ENCODE measurements at regions not wholly inside any gene's neighbourhood (a gene's known extent, or its start where the extent isn't known, plus 50 kb on each side); places are given as distances from the start of the nearest gene placed in this dataset.

- Mint-ChIP-seq H3K27me3 (no peaks in the 10 kb centered on the region), H3K4me3 (no peak overlapping the region), H3K4me1 (ENCODE audit: low read depth in 2 of 2) (no peaks in the 10 kb centered on the region), H3K36me3 (peaks cover 15% of the 10 kb centered on the region), H3K27ac (no peak overlapping the region), H3K9me3 (peaks cover 28% of the 10 kb centered on the region)
- no peak for DNase-seq (ENCODE audit: low spot score)
- no peak for ATAC-seq
Measured at GRCh38 chr2:153787612-153788011, 84.1 kb upstream of the GALNT13 start.

DNA sequence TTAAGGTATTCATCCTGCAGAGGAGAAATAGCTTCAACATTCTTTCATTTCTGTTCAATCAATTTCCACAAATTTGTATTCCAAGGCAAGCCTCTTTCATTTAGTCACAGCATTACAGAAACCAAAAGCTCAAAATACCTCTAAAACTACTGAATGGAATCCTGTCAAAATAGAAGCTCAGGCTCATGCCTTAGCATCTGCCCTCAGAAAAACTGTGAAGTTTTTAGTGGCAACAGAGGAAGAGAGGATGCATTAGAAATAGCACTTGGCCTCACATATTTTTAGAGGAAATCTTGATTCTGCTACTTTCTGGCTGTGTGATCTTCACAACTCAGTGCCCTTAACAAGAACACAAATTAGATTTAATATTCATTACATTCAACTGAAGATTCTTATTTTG is 69.1 kb upstream of the GALNT13 start:
- H3K9me3 Mint-ChIP-seq = peaks cover 3% of the 10 kb centered on the region
- H3K4me1 Mint-ChIP-seq (ENCODE audit: low read depth in 2 of 2) = no peaks in the 10 kb centered on the region
- no peak overlapping the region for H3K4me3 Mint-ChIP-seq
- H3K27ac Mint-ChIP-seq = no peak overlapping the region
- no peak for ATAC-seq
- DNase-seq (ENCODE audit: low spot score) = no peak
- H3K36me3 Mint-ChIP-seq = no peaks in the 10 kb centered on the region
- H3K27me3 Mint-ChIP-seq = no peaks in the 10 kb centered on the region

DNA sequence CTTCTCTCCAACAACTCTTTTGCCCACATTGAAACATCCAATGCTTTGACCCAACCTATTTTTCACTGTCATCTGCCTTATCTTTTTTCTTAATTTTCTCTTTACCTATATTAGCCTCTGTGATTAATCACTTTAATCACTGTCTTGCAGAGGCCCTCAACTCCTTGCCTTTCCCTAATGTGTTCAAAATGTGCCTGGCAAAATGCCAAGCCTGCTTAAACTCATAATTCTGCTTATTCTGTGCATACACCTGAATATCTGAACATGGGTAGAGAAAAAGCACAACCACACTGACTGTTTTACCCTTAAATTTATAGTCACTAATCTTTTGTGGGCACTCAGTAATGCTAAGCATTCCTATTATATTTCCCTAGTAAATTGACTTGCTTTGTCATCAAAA is 63.0 kb upstream of the GALNT13 start:
- H3K4me1 Mint-ChIP-seq (ENCODE audit: low read depth in 2 of 2) = no peaks in the 10 kb centered on the region
- no peak for ATAC-seq
- no peaks in the 10 kb centered on the region for H3K27me3 Mint-ChIP-seq
- peaks cover 12% of the 10 kb centered on the region for H3K9me3 Mint-ChIP-seq
- no peak overlapping the region for H3K27ac Mint-ChIP-seq
- DNase-seq (ENCODE audit: low spot score) = no peak
- no peaks in the 10 kb centered on the region for H3K36me3 Mint-ChIP-seq
- no peak overlapping the region for H3K4me3 Mint-ChIP-seq

DNA sequence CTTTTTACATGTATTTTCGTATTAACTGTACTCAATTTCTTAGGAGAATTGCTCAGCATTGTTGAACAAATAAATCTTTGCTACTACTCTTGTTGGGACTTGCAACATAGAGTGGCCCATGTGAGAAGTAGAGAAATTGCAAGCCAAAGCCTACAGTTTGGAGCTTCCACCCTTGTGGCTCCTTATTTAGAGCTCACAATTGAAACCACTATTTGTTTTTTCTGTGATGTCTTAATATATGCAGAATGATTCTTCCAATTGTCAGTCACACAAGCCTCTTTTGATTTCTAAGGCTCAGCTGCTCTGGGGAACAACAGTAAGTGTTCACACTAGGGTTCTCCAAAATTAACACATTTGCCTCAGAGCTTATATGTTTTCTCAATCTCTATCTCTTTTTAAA is 60.2 kb upstream of the GALNT13 start:
- DNase-seq (ENCODE audit: low spot score) (no peak), ATAC-seq (no peak)
- peaks cover 20% of the 10 kb centered on the region for H3K9me3 Mint-ChIP-seq
- no peaks in the 10 kb centered on the region for H3K4me1 Mint-ChIP-seq (ENCODE audit: low read depth in 2 of 2)
- H3K36me3 Mint-ChIP-seq = peaks cover 4% of the 10 kb centered on the region
- no peak overlapping the region for H3K4me3 Mint-ChIP-seq
- H3K27me3 Mint-ChIP-seq = no peaks in the 10 kb centered on the region
- no peak overlapping the region for H3K27ac Mint-ChIP-seq

DNA sequence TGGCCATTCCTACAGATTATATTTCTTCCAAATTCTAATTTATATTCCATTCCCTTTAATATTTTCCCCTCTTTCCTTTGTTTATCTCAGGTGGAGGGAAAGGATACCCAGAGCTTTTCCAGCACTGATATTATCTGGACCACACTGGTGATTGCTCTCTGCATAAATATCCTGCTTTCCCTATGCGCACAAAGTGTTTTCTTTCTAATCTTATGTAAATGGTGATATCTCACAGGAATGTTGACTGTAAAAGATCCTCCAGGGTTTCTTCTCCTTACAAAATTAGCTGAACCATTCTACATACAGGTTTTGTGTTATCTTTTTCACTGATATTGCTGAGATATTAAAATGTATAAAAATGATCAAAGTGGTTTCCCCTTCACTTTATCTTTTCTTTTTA is 59.1 kb upstream of the GALNT13 start:
- Mint-ChIP-seq H3K27ac (no peak overlapping the region), H3K4me1 (ENCODE audit: low read depth in 2 of 2) (no peaks in the 10 kb centered on the region), H3K9me3 (peaks cover 24% of the 10 kb centered on the region), H3K4me3 (no peak overlapping the region), H3K27me3 (no peaks in the 10 kb centered on the region), H3K36me3 (peaks cover 4% of the 10 kb centered on the region)
- ATAC-seq (no peak), DNase-seq (ENCODE audit: low spot score) (no peak)

DNA sequence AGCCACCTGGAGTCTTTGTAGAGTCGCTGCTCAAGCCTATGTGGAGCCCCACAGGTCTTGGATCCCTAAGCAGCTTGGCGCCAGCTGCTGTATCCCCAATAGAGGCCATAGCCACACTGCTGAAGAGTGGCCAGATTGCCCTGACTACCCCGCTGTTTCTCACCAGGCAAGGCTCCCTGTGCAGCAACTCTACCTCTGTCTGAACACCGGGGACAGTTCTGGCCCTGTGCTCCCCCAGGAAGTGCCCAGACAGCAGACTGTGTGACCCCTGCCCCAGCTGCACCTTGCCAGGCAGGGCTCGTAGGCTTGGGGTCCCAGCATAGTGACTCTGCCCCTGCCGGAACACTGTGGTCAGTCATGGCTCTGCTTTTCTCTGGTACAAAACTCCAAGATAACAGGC is 53.5 kb upstream of the GALNT13 start:
- Mint-ChIP-seq H3K36me3 (peaks cover 9% of the 10 kb centered on the region), H3K4me3 (no peak overlapping the region), H3K9me3 (peaks cover 35% of the 10 kb centered on the region), H3K27me3 (no peaks in the 10 kb centered on the region), H3K4me1 (ENCODE audit: low read depth in 2 of 2) (no peaks in the 10 kb centered on the region), H3K27ac (no peak overlapping the region)
- DNase-seq (ENCODE audit: low spot score) (no peak), ATAC-seq (no peak)

- Mint-ChIP-seq H3K4me3 (no peak overlapping the region), H3K27me3 (no peaks in the 10 kb centered on the region), H3K36me3 (peaks cover 9% of the 10 kb centered on the region), H3K27ac (no peak overlapping the region), H3K9me3 (peaks cover 36% of the 10 kb centered on the region), H3K4me1 (ENCODE audit: low read depth in 2 of 2) (no peaks in the 10 kb centered on the region)
- DNase-seq (ENCODE audit: low spot score) (no peak), ATAC-seq (no peak)
Measured at GRCh38 chr2:153819074-153819473, 52.6 kb upstream of the GALNT13 start.

GRCh38 chr2:153819501-153819900 is 52.2 kb upstream of the GALNT13 start:
- Mint-ChIP-seq H3K9me3 (peaks cover 34% of the 10 kb centered on the region), H3K27me3 (no peaks in the 10 kb centered on the region), H3K4me3 (no peak overlapping the region), H3K27ac (no peak overlapping the region), H3K36me3 (peaks cover 9% of the 10 kb centered on the region), H3K4me1 (ENCODE audit: low read depth in 2 of 2) (no peaks in the 10 kb centered on the region)
- DNase-seq (ENCODE audit: low spot score) (no peak), ATAC-seq (no peak)

All from natural killer cell treated with Interleukin-12 subunit alpha and Interleukin-12 subunit beta and Interleukin-15 and Interleukin-18, amount 100 ng/mL, for 72 hours (primary cell).